SK-N-SH treated with all-trans-retinoic acid at 6 μM for 48 hours (cell line): ENCODE measurements at regions not wholly inside any gene's neighbourhood (a gene's known extent, or its start where the extent isn't known, plus 50 kb on each side); places are given as distances from the start of the nearest gene placed in this dataset.

Experiments used
- ATAC-seq: fragments of 200-7000 bp; cut with Tn5 transposase; 3 replicates; pipeline ENCODE4 v1.9.1; 2020; ENCODE audit warnings: mild to moderate bottlenecking, moderate library complexity
- ARNTL ChIP-seq: fragments of 450-650 bp; formaldehyde crosslinking; IDR thresholded peaks from 2 replicates; pipeline ENCODE4 v1.5.0; 2020; ENCODE audit warnings: low read depth, mild to moderate bottlenecking, moderate library complexity, borderline replicate concordance
- BACH2 ChIP-seq: fragments of 250-450 bp; sonication (Bioruptor Pico); IDR thresholded peaks from 2 replicates; pipeline ENCODE4 v1.9.0; 2021; ENCODE audit warnings: mild to moderate bottlenecking, borderline replicate concordance
- CREB5 ChIP-seq: fragments of 250-450 bp; sonication (Bioruptor Pico); IDR thresholded peaks from 2 replicates; pipeline ENCODE4 v1.5.1; 2020; ENCODE audit warnings: low read depth, mild to moderate bottlenecking, moderate library complexity
- CSDC2 ChIP-seq: fragments of 250-450 bp; sonication (Bioruptor Pico); IDR thresholded peaks from 2 replicates; pipeline ENCODE4 v1.5.0; 2020; ENCODE audit warnings: mild to moderate bottlenecking, moderate library complexity
- CSRNP3 ChIP-seq: fragments of 250-450 bp; sonication (Bioruptor Pico); IDR thresholded peaks from 2 replicates; pipeline ENCODE4 v1.5.1; 2021; ENCODE audit warnings: mild to moderate bottlenecking, moderate library complexity
- ESRRG ChIP-seq: fragments of 250-450 bp; sonication (Bioruptor Pico); IDR thresholded peaks from 2 replicates; pipeline ENCODE4 v1.6.1; 2021; ENCODE audit warnings: mild to moderate bottlenecking
- GLIS3 ChIP-seq: fragments of 250-450 bp; sonication (Bioruptor Pico); IDR thresholded peaks from 2 replicates; pipeline ENCODE4 v1.5.0; 2020; ENCODE audit warnings: mild to moderate bottlenecking, moderate library complexity
- ISL1 ChIP-seq: fragments of 250-450 bp; sonication (Bioruptor Pico); IDR thresholded peaks from 2 replicates; pipeline ENCODE4 v2.1.2; 2022; ENCODE audit warnings: mild to moderate bottlenecking, moderate library complexity
- OSR1 ChIP-seq: fragments of 250-450 bp; sonication (Bioruptor Pico); IDR thresholded peaks from 2 replicates; pipeline ENCODE4 v1.8.0; 2022; ENCODE audit warnings: moderate library complexity, mild to moderate bottlenecking, inconsistent platforms
- PATZ1 ChIP-seq: fragments of 250-450 bp; sonication (Bioruptor Pico); IDR thresholded peaks from 2 replicates; pipeline ENCODE4 v1.8.0; 2020; ENCODE audit warnings: mild to moderate bottlenecking, moderate library complexity, borderline replicate concordance
- POU6F1 ChIP-seq: fragments of 250-450 bp; sonication (Bioruptor Pico); IDR thresholded peaks from 2 replicates; pipeline ENCODE4 v1.8.0; 2021; ENCODE audit warnings: low read depth, mild to moderate bottlenecking, moderate library complexity, borderline replicate concordance
- PPARA ChIP-seq: fragments of 250-450 bp; sonication (Bioruptor Pico); IDR thresholded peaks from 2 replicates; pipeline ENCODE4 v1.5.0; 2020; ENCODE audit warnings: mild to moderate bottlenecking, borderline replicate concordance
- RARB ChIP-seq: fragments of 250-450 bp; sonication (Bioruptor Pico); IDR thresholded peaks from 2 replicates; pipeline ENCODE4 v1.8.0; 2021; ENCODE audit warnings: mild to moderate bottlenecking, moderate library complexity
- SNAI2 ChIP-seq: fragments of 250-450 bp; sonication (Bioruptor Pico); IDR thresholded peaks from 2 replicates; pipeline ENCODE4 v1.5.0; 2020; ENCODE audit warnings: mild to moderate bottlenecking, moderate library complexity
- TCF4 ChIP-seq: fragments of 250-450 bp; sonication (Bioruptor Pico); IDR thresholded peaks from 2 replicates; pipeline ENCODE4 v1.8.0; 2021; ENCODE audit warnings: mild to moderate bottlenecking, moderate library complexity, borderline replicate concordance
- TOX ChIP-seq: fragments of 250-450 bp; sonication (Bioruptor Pico); IDR thresholded peaks from 2 replicates; pipeline ENCODE4 v1.8.0; 2021; ENCODE audit warnings: mild to moderate bottlenecking, moderate library complexity, borderline replicate concordance
- TSHZ2 ChIP-seq: fragments of 250-450 bp; sonication (Bioruptor Pico); IDR thresholded peaks from 2 replicates; pipeline ENCODE4 v1.5.0; 2020; ENCODE audit warnings: mild to moderate bottlenecking, moderate library complexity
- ZC3H10 ChIP-seq: fragments of 250-450 bp; sonication (Bioruptor Pico); IDR thresholded peaks from 2 replicates; pipeline ENCODE4 v1.5.1; 2021; ENCODE audit warnings: mild to moderate bottlenecking, moderate library complexity
- ZFP3 ChIP-seq: fragments of 250-450 bp; sonication (Bioruptor Pico); IDR thresholded peaks from 2 replicates; pipeline ENCODE4 v1.5.0; 2020; ENCODE audit warnings: mild to moderate bottlenecking, moderate library complexity
- ZFP30 ChIP-seq: fragments of 450-650 bp; formaldehyde crosslinking; IDR thresholded peaks from 2 replicates; pipeline ENCODE4 v1.5.0; 2022; ENCODE audit warnings: mild to moderate bottlenecking, moderate library complexity
- ZNF565 ChIP-seq: fragments of 450-650 bp; formaldehyde crosslinking; conservative IDR thresholded peaks from 2 replicates; pipeline ENCODE4 v1.5.0; 2020; ENCODE audit warnings: low read depth, mild to moderate bottlenecking, moderate library complexity
- ZNF70 ChIP-seq: fragments of 450-650 bp; formaldehyde crosslinking; IDR thresholded peaks from 2 replicates; pipeline ENCODE4 v1.5.0; 2020; ENCODE audit warnings: mild to moderate bottlenecking, moderate library complexity
- ZNF8 ChIP-seq: fragments of 450-650 bp; formaldehyde crosslinking; IDR thresholded peaks from 2 replicates; pipeline ENCODE4 v1.5.0; 2020; ENCODE audit warnings: mild to moderate bottlenecking, moderate library complexity

- TF ChIP-seq ZFP3 (CRISPR knock-in tag) = no peak
- no peak for TF ChIP-seq PPARA
- no peak for TF ChIP-seq GLIS3
- TF ChIP-seq RARB (CRISPR knock-in tag) = no peak
- no peak for TF ChIP-seq ZNF565
- TF ChIP-seq BACH2 (CRISPR knock-in tag) = no peak
- TF ChIP-seq ESRRG (CRISPR knock-in tag) = no peak
- no peak for TF ChIP-seq ZNF70
- no peak for TF ChIP-seq CSDC2
- TF ChIP-seq CREB5 (CRISPR knock-in tag) = no peak
- no peak for TF ChIP-seq TSHZ2 (CRISPR knock-in tag)
- TF ChIP-seq CSRNP3 (CRISPR knock-in tag) = no peak
- TF ChIP-seq ISL1 (CRISPR knock-in tag) = no peak
- TF ChIP-seq TOX (CRISPR knock-in tag) = no peak
- no peak for TF ChIP-seq POU6F1
- TF ChIP-seq ZFP30 (CRISPR knock-in tag) = no peak
- no peak for TF ChIP-seq ZNF8
- TF ChIP-seq, all 23 proteins: peak for 0
- ATAC-seq = no peak
Measured at GRCh38 chr4:12729384-12729783, 754.8 kb downstream of the RAB28 start.

GRCh38 chr4:12724510-12724909 is 759.6 kb downstream of the RAB28 start:
- TF ChIP-seq ARNTL (CRISPR knock-in tag) (no peak), BACH2 (CRISPR knock-in tag) (no peak), SNAI2 (CRISPR knock-in tag) (no peak), PATZ1 (CRISPR knock-in tag) (no peak), GLIS3 (no peak), ZFP3 (CRISPR knock-in tag) (no peak), CSDC2 (no peak), TCF4 (CRISPR knock-in tag) (no peak), ZFP30 (CRISPR knock-in tag) (no peak), OSR1 (CRISPR knock-in tag) (no peak), ISL1 (CRISPR knock-in tag) (no peak), TOX (CRISPR knock-in tag) (no peak), ZNF8 (no peak), TSHZ2 (CRISPR knock-in tag) (no peak), POU6F1 (no peak), ZNF70 (no peak), ESRRG (CRISPR knock-in tag) (no peak), ZNF565 (no peak), ZC3H10 (no peak), RARB (CRISPR knock-in tag) (no peak)
- TF ChIP-seq, all 23 proteins: peak for 0
- ATAC-seq = no peak
